ENCODE measurements at regions not wholly inside any gene's neighbourhood (a gene's known extent, or its start where the extent isn't known, plus 50 kb on each side); places are given as distances from the start of the nearest gene placed in this dataset.

DNA sequence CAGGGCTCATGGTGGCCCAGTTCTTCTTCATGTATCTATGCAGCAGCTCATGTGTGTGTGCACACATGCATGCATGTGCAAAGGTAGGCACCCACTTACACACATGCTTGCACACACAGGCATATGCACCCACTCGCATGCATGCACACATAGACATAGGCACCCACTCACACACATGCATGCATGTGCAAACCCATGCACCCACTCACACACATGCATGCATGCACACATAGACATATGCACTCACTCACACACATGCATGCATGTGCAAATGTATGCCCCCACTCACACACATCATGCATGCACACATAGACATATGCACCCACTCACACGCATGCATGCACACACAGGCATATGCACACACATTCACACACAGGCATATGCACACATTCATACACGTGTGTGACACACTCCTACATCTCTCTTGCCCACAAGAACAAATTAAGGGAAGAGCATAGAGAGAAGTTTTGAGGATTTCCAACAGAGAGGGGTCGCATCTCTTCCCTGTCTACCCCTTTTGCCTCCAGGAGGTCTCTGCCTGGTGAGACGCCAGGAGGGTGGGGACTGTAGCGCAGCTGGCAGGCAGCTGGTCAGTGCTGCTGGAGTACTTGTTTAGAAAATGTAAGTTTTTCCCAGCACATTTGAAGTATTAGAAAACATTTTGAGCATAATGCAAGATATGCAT lies 63.9 kb upstream of the ARHGEF7 start:
- in situ Hi-C loops (cut with MboI; ENCODE audit: low pct_unique_long_range_greater_than_20kb, low sequenced_read_pairs, unreplicated experiment): loop anchor here (25.0 kb wide), 1 partner anchor 186 kb away; no protein-coding TSS in a partner anchor
- TF ChIP-seq, protein P1, sequence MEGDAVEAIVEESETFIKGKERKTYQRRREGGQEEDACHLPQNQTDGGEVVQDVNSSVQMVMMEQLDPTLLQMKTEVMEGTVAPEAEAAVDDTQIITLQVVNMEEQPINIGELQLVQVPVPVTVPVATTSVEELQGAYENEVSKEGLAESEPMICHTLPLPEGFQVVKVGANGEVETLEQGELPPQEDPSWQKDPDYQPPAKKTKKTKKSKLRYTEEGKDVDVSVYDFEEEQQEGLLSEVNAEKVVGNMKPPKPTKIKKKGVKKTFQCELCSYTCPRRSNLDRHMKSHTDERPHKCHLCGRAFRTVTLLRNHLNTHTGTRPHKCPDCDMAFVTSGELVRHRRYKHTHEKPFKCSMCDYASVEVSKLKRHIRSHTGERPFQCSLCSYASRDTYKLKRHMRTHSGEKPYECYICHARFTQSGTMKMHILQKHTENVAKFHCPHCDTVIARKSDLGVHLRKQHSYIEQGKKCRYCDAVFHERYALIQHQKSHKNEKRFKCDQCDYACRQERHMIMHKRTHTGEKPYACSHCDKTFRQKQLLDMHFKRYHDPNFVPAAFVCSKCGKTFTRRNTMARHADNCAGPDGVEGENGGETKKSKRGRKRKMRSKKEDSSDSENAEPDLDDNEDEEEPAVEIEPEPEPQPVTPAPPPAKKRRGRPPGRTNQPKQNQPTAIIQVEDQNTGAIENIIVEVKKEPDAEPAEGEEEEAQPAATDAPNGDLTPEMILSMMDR (IDR thresholded peaks at IDR 0.05; ENCODE audit: extremely low read depth, insufficient read depth, missing control alignments): no peak

DNA sequence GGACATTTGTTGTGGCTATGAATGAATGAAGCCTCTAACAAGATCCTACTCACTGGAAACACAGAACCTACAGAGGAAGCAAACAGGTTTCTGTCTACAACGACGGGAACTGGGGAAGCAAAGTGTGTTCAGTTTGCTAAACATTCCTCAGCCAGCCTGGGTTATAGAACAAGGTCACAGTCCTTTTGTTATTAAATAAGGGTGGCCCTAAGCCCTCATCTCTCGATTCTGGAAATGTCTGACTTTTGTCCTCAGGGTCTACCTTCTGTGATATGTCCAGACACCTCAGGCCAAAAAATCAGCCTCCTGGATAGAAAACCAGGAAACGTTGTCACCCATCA lies 64.6 kb upstream of the ARHGEF7 start:
- TF ChIP-seq, protein P1 (IDR thresholded peaks at IDR 0.05; ENCODE audit: extremely low read depth, insufficient read depth, missing control alignments): no peak
- in situ Hi-C loops (cut with MboI; ENCODE audit: low pct_unique_long_range_greater_than_20kb, low sequenced_read_pairs, unreplicated experiment): loop anchor here (25.0 kb wide), 1 partner anchor 187 kb away; no protein-coding TSS in a partner anchor
- DNase-seq (ENCODE audit: low spot score): no peak

More for the DNA sequence above, 63.9 kb upstream of the ARHGEF7 start:
- no peak for DNase-seq (ENCODE audit: low spot score)

GRCh38 chr13:111049791-111050538 lies 65.1 kb upstream of the ARHGEF7 start:
- TF ChIP-seq, protein P1 (IDR thresholded peaks at IDR 0.05; ENCODE audit: extremely low read depth, insufficient read depth, missing control alignments): peak; percentile 62
- DNase-seq (ENCODE audit: low spot score): no peak
- in situ Hi-C loops (cut with MboI; ENCODE audit: low pct_unique_long_range_greater_than_20kb, low sequenced_read_pairs, unreplicated experiment): loop anchor here (25.0 kb wide), 1 partner anchor 187 kb away; no protein-coding TSS in a partner anchor

GRCh38 chr13:111048387-111048786 lies 66.7 kb upstream of the ARHGEF7 start:
- TF ChIP-seq, protein P1 (IDR thresholded peaks at IDR 0.05; ENCODE audit: extremely low read depth, insufficient read depth, missing control alignments): no peak
- in situ Hi-C loops (cut with MboI; ENCODE audit: low pct_unique_long_range_greater_than_20kb, low sequenced_read_pairs, unreplicated experiment): no loop called here
- DNase-seq (ENCODE audit: low spot score): no peak

DNA sequence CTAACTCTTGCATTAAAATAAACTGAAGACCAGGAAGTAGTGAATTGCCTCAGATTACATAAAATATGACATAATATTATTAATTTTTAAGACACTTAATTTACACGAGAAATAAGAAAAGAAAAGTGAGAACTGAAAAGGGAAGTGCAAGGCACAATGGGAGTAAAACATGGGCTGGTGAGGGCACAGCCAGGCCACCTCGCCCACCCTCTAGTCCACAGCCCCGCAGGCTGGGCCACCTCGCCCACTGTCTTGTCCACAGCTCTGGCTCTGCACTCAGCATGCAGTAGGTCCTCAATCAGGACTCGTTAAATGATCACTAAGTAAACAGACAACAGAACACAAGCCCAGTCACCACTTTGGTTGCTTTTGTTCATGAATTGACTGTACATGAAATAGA lies 67.8 kb upstream of the ARHGEF7 start:
- in situ Hi-C loops (cut with MboI; ENCODE audit: low pct_unique_long_range_greater_than_20kb, low sequenced_read_pairs, unreplicated experiment): no loop called here
- DNase-seq (ENCODE audit: low spot score): no peak
- TF ChIP-seq, protein P1 (IDR thresholded peaks at IDR 0.05; ENCODE audit: extremely low read depth, insufficient read depth, missing control alignments): no peak

- TF ChIP-seq, protein P1 (IDR thresholded peaks at IDR 0.05; ENCODE audit: extremely low read depth, insufficient read depth, missing control alignments): peak; percentile 42
- DNase-seq (ENCODE audit: low spot score): peak; percentile 72
- in situ Hi-C loops (cut with MboI; ENCODE audit: low pct_unique_long_range_greater_than_20kb, low sequenced_read_pairs, unreplicated experiment): no loop called here
Measured at GRCh38 chr13:111046590-111047141, 68.4 kb upstream of the ARHGEF7 start.

Measured in GM13977 (cell line).